ENCODE measurements at regions not wholly inside any gene's neighbourhood (a gene's known extent, or its start where the extent isn't known, plus 50 kb on each side); places are given as distances from the start of the nearest gene placed in this dataset.
A peak's percentile ranks its signal among the peaks of the same experiment; 100 is the strongest.

DNA sequence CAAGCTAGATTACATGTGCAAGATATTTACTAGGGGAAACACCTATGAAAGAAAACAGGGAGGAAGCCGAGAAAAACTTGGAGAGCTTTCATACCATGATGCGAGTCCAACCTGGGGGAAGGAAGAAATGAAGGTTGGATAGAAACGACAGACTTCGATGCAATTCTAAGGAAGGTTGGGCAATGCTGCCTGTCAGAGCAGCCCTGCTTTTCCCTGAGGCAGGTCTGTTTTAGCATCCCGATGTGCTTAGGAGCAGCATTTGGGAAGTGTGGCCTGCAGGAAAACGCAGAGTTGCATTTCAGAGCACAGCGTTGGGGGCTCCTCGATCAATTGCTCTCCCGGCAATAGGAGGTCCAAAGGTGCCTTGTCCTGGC is 91.9 kb upstream of the DTNBP1 start:
- TF ChIP-seq, protein P1, sequence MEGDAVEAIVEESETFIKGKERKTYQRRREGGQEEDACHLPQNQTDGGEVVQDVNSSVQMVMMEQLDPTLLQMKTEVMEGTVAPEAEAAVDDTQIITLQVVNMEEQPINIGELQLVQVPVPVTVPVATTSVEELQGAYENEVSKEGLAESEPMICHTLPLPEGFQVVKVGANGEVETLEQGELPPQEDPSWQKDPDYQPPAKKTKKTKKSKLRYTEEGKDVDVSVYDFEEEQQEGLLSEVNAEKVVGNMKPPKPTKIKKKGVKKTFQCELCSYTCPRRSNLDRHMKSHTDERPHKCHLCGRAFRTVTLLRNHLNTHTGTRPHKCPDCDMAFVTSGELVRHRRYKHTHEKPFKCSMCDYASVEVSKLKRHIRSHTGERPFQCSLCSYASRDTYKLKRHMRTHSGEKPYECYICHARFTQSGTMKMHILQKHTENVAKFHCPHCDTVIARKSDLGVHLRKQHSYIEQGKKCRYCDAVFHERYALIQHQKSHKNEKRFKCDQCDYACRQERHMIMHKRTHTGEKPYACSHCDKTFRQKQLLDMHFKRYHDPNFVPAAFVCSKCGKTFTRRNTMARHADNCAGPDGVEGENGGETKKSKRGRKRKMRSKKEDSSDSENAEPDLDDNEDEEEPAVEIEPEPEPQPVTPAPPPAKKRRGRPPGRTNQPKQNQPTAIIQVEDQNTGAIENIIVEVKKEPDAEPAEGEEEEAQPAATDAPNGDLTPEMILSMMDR (IDR thresholded peaks at IDR 0.05; ENCODE audit: unreplicated experiment): no peak
- Mint-ChIP-seq H3K4me3 (ENCODE audit: unreplicated experiment) (no peak overlapping the region), H3K9me3 (ENCODE audit: unreplicated experiment) (no peaks in the 10 kb centered on the region), H3K27ac (ENCODE audit: low read depth, unreplicated experiment) (no peak overlapping the region), H3K4me1 (ENCODE audit: insufficient read depth, unreplicated experiment) (no peaks in the 10 kb centered on the region), H3K27me3 (ENCODE audit: insufficient read depth, unreplicated experiment) (no peaks in the 10 kb centered on the region), H3K36me3 (ENCODE audit: insufficient read depth, unreplicated experiment) (no peaks in the 10 kb centered on the region)
- intact Hi-C loops (cut with micrococcal nuclease): no loop called here
- no TSS peak for BruUV-seq (replicated peaks)
- no peak for DNase-seq (ENCODE audit: unreplicated experiment)
- ChIA-PET CTCF (interaction anchor here (0.9 kb wide), 1 partner anchor 130 kb away, joined by 3 read pairs; no protein-coding TSS in a partner anchor), POLR2A (no interaction called here)

DNA sequence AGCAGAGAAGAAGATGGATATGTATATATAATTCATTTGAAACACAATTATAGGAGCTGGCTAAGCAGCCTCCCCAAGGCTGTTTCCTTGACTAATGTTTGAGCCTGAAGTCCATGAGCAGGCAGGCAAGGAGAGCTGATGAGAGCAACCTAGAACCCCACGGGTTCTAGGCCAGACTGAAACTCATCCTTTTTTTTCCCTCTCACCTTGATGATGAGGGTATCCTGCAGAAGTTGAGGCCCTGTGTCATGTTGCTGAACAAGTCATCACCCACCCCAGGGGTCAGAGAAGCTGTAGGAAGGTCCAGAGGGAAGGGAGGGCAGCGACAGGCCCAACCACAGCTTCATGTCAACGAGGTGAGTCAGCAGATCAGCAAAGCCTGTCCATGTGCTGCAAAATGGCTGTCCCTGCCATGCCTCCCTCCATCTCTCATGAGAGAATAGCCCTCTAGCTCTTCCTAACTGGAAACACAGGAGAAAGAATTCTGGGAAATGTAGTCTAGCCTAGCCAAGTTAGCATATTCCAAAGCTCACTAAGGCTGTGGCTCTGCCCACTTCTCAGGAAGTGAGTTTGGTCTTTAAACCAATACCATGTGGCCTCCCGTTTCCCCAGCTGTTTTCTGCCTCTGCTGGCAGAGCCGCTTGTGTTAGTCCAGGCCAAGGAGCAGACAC is 91.3 kb upstream of the DTNBP1 start:
- no peaks in the 10 kb centered on the region for H3K4me1 Mint-ChIP-seq (ENCODE audit: insufficient read depth, unreplicated experiment)
- POLR2A ChIA-PET: no interaction called here

DNA sequence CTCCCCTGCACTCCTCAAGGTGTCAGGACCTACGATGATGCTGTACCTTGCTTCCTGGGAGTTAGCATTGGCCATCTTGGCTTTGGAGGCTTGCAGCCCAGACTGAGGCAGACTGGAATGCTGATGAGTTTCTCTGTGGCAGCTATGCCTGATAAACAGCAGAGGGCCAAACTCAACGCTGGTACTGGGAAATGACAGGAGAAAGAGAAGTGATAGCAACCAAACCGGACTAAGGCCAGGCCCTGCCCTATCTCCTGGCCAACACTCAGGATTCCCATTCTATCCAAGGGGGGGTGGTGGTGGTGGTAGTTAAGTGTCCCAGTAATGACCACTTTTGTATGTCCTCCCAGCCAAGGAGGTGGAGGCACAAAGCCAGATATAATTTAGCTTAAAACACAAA is 90.0 kb upstream of the DTNBP1 start:
- no peaks in the 10 kb centered on the region for H3K36me3 Mint-ChIP-seq (ENCODE audit: insufficient read depth, unreplicated experiment)
- intact Hi-C loops (cut with micrococcal nuclease): no loop called here
- no peaks in the 10 kb centered on the region for H3K9me3 Mint-ChIP-seq (ENCODE audit: unreplicated experiment)
- CTCF ChIA-PET: interaction anchor here (0.6 kb wide), 1 partner anchor 1094 kb away, joined by 4 read pairs; no protein-coding TSS in a partner anchor
- no TSS peak for BruUV-seq (replicated peaks)
- no peak overlapping the region for H3K27ac Mint-ChIP-seq (ENCODE audit: low read depth, unreplicated experiment)
- no peaks in the 10 kb centered on the region for H3K4me1 Mint-ChIP-seq (ENCODE audit: insufficient read depth, unreplicated experiment)
- no peaks in the 10 kb centered on the region for H3K27me3 Mint-ChIP-seq (ENCODE audit: insufficient read depth, unreplicated experiment)
- TF ChIP-seq, protein P1 (IDR thresholded peaks at IDR 0.05; ENCODE audit: unreplicated experiment): no peak
- H3K4me3 Mint-ChIP-seq (ENCODE audit: unreplicated experiment): no peak overlapping the region
- POLR2A ChIA-PET: interaction anchor here (0.6 kb wide), 1 partner anchor 1784 kb away, joined by 3 read pairs; no protein-coding TSS in a partner anchor
- no peak for DNase-seq (ENCODE audit: unreplicated experiment)

More for the DNA sequence above, 91.3 kb upstream of the DTNBP1 start:
- Mint-ChIP-seq H3K9me3 (ENCODE audit: unreplicated experiment) (no peaks in the 10 kb centered on the region), H3K36me3 (ENCODE audit: insufficient read depth, unreplicated experiment) (no peaks in the 10 kb centered on the region), H3K27me3 (ENCODE audit: insufficient read depth, unreplicated experiment) (no peaks in the 10 kb centered on the region), H3K4me3 (ENCODE audit: unreplicated experiment) (no peak overlapping the region), H3K27ac (ENCODE audit: low read depth, unreplicated experiment) (no peak overlapping the region)
- CTCF ChIA-PET: no interaction called here
- DNase-seq (ENCODE audit: unreplicated experiment): peak; percentile 4
- TF ChIP-seq, protein P1 (IDR thresholded peaks at IDR 0.05; ENCODE audit: unreplicated experiment): no peak
- intact Hi-C loops (cut with micrococcal nuclease): no loop called here
- no TSS peak for BruUV-seq (replicated peaks)

DNA sequence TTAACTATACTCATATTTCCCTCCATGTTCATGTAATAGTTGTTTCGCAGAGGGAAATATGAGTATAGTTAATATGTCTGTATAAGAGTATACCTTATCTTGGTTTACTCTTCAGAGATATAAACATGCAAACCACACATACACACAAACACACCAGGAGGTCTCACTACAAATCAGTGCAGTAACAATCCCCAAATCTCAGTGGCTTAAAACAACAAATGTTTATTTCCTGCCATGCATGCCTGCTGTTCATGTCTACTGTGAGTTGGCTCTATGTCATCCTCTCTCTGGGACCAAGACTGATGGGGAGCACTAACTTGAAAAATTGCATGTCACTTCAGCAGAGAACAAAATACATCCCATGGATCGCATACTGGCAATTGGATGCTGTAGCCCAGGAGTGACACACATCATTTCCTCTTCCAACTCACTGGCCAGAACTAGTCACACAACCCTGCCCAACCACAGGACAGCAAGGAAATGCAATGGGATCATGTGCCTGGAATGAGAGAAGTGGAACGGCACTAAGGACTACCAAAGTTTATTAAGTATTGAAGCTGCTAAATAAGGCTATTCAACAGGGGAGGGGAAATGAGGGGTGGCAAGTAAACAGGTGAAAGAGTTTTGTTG is 89.0 kb upstream of the DTNBP1 start:
- BruUV-seq (replicated peaks): no TSS peak
- TF ChIP-seq, protein P1 (IDR thresholded peaks at IDR 0.05; ENCODE audit: unreplicated experiment): no peak
- H3K4me1 Mint-ChIP-seq (ENCODE audit: insufficient read depth, unreplicated experiment): no peaks in the 10 kb centered on the region
- intact Hi-C loops (cut with micrococcal nuclease): no loop called here
- DNase-seq (ENCODE audit: unreplicated experiment): no peak
- no peaks in the 10 kb centered on the region for H3K27me3 Mint-ChIP-seq (ENCODE audit: insufficient read depth, unreplicated experiment)
- no peaks in the 10 kb centered on the region for H3K9me3 Mint-ChIP-seq (ENCODE audit: unreplicated experiment)
- H3K27ac Mint-ChIP-seq (ENCODE audit: low read depth, unreplicated experiment): no peak overlapping the region
- H3K4me3 Mint-ChIP-seq (ENCODE audit: unreplicated experiment): no peak overlapping the region
- ChIA-PET POLR2A (no interaction called here), CTCF (no interaction called here)
- no peaks in the 10 kb centered on the region for H3K36me3 Mint-ChIP-seq (ENCODE audit: insufficient read depth, unreplicated experiment)

Data from MCF 10A (cell line).